ENCODE measurements at regions not wholly inside any gene's neighbourhood (a gene's known extent, or its start where the extent isn't known, plus 50 kb on each side); places are given as distances from the start of the nearest gene placed in this dataset.

DNA sequence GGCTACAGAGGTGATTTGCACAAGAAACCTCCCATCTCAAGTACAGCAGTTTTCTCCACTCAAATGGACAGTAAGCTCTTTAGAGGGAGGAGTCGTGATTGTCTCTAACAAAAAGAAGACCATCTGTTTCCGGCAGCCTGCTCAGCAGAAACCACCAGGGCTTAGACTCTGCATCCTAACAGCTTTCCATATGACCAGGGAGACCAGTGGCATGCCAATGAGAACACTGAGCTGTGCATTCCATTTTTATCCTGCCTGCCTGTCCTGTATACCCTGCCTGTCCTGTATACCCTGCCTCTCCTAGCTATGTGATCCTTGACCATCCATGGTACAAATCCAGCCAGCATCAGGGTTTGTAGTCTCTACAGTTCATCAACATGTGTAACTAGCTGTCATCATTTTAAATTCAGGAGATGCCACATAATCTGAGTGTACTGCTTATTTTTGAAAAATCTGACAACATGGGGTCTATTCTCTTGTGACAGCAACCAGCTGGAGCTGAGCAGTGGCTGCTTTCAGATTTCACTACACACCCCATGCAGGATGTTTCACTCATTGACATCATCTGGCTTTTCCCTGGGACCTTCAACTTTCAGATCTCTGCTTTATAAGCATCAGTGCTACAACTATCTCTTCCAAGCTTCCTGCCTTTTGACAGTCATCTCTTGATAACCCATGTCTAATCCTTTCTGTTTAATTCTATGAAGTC lies 50.5 kb upstream of the POU2AF2 start:
- TF ChIP-seq, protein P1, sequence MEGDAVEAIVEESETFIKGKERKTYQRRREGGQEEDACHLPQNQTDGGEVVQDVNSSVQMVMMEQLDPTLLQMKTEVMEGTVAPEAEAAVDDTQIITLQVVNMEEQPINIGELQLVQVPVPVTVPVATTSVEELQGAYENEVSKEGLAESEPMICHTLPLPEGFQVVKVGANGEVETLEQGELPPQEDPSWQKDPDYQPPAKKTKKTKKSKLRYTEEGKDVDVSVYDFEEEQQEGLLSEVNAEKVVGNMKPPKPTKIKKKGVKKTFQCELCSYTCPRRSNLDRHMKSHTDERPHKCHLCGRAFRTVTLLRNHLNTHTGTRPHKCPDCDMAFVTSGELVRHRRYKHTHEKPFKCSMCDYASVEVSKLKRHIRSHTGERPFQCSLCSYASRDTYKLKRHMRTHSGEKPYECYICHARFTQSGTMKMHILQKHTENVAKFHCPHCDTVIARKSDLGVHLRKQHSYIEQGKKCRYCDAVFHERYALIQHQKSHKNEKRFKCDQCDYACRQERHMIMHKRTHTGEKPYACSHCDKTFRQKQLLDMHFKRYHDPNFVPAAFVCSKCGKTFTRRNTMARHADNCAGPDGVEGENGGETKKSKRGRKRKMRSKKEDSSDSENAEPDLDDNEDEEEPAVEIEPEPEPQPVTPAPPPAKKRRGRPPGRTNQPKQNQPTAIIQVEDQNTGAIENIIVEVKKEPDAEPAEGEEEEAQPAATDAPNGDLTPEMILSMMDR (IDR thresholded peaks at IDR 0.05; ENCODE audit: extremely low read depth, insufficient read depth, missing control alignments) = no peak
- no peak for DNase-seq (ENCODE audit: low spot score)
- in situ Hi-C loops (cut with MboI; ENCODE audit: low pct_unique_long_range_greater_than_20kb, low sequenced_read_pairs, unreplicated experiment) = no loop called here

DNA sequence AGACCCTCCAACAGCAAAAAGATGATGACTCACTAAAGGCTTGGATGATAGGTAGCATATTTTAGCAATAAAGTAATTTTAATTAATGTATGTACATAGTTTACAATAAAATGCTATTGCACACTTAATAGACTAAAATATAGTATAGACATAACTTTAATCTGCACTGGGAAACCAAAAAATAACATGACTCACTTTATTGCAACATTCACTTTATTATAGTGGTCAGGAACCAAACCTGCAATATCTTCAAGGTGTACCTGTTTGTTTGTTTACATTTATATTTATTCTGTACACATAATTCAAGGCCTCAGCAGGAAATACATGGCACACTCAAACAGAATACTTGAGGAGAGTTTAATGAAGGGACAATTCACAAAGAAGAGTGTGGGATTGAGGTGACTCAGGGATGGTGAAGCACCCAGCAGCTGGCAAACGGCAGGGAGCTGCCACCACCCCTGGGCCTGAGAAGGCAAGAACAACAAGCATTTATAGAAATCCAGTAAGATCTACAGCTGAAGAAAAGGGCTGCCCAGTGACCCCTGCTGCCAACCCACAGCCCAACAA lies 51.5 kb upstream of the POU2AF2 start:
- TF ChIP-seq, protein P1 (IDR thresholded peaks at IDR 0.05; ENCODE audit: extremely low read depth, insufficient read depth, missing control alignments) = no peak
- in situ Hi-C loops (cut with MboI; ENCODE audit: low pct_unique_long_range_greater_than_20kb, low sequenced_read_pairs, unreplicated experiment) = no loop called here
- DNase-seq (ENCODE audit: low spot score) = no peak

DNA sequence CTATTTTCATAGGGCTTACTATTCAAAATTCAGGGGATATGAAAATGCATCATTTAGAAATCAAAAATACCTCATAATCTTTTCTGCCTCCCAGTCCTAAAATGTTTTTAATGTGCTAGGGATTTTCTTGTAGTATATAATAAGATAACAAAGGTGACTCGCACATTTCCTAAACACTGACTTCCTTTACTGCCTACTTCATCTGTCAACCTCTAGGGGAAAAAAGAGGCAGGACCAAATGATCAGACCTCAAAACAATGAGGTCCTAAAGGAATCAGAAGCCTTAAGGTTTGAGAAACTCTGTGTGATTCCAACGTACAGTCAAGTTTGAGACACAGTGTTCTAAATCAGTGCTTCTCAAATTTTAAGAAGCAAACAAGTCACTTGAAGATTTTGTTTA lies 56.1 kb upstream of the POU2AF2 start:
- in situ Hi-C loops (cut with MboI; ENCODE audit: low pct_unique_long_range_greater_than_20kb, low sequenced_read_pairs, unreplicated experiment) = no loop called here
- TF ChIP-seq, protein P1 (IDR thresholded peaks at IDR 0.05; ENCODE audit: extremely low read depth, insufficient read depth, missing control alignments) = no peak
- DNase-seq (ENCODE audit: low spot score) = no peak

DNA sequence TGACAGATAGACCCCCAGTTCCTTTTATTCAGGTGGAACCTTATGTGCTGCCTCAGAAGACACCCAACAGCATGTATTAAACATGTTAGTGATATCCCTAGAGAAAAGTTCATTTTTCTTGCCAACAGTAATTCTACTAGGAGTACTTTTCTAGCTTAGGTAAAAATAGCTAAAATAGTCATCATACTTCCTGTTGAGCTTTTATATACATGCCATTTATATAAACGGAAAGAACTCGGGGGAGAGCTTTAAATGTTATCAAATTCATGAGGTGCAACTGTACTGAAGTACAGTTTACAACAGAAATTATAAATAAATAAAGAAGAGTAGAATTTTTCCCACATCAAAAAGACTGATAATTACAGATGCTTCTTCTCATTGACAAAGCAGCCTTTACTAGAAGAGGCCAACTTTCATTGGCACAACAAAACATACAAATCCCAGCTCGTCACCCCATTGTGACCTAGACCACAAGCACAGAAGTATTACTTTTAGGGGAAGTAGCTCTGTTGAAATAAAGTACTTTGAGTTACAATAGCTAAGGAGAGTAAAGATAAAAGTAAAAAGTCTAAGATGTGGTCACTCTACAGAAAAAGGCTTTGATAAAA lies 59.1 kb upstream of the POU2AF2 start:
- in situ Hi-C loops (cut with MboI; ENCODE audit: low pct_unique_long_range_greater_than_20kb, low sequenced_read_pairs, unreplicated experiment) = no loop called here
- DNase-seq (ENCODE audit: low spot score) = no peak
- TF ChIP-seq, protein P1 (IDR thresholded peaks at IDR 0.05; ENCODE audit: extremely low read depth, insufficient read depth, missing control alignments) = no peak

DNA sequence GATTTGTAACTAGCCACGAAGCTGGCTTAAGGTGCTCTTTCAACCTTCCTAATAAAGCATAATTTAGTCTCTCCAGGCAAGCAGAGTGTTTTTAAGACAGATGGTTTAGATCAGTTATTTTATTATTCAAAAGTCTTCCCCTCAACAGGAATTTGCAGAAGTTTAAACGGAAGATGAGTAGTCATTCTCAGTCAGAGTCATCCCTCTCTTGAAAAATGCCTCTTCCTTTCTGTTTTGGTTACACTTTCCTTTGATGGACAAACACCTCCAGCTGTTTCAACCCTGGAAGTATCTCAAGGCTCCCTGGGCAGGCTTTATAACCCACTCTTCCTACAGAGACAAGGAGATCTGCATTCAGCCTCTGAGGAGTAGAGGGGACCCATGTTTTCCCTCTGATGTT lies 60.3 kb upstream of the POU2AF2 start:
- in situ Hi-C loops (cut with MboI; ENCODE audit: low pct_unique_long_range_greater_than_20kb, low sequenced_read_pairs, unreplicated experiment) = no loop called here
- TF ChIP-seq, protein P1 (IDR thresholded peaks at IDR 0.05; ENCODE audit: extremely low read depth, insufficient read depth, missing control alignments) = no peak
- DNase-seq (ENCODE audit: low spot score) = peak; percentile 15

DNA sequence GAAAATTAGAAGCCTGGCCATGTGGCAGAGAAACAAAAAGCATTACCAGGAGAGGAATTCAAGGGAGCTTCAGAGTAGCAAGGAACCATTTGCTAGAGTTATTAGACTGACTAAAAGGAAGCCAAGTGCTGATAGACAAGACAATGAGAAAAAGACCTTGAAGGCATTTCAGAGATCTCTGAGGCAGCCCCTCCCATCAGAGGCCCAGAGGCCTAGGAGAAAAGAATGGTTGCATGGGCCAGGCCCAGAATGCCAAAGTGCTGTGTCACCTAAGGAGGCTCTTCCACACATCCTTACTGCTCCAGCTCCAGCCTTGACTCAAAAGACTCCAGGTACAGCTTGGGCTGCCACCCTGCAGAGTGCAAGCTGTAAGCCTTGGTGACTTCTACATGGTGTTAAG lies 61.8 kb upstream of the POU2AF2 start:
- DNase-seq (ENCODE audit: low spot score) = no peak
- TF ChIP-seq, protein P1 (IDR thresholded peaks at IDR 0.05; ENCODE audit: extremely low read depth, insufficient read depth, missing control alignments) = no peak
- in situ Hi-C loops (cut with MboI; ENCODE audit: low pct_unique_long_range_greater_than_20kb, low sequenced_read_pairs, unreplicated experiment) = no loop called here
